Right lobe of liver (tissue), 6 donors: ENCODE measurements at regions not wholly inside any gene's neighbourhood (a gene's known extent, or its start where the extent isn't known, plus 50 kb on each side); places are given as distances from the start of the nearest gene placed in this dataset.

Experiments
- ATAC-seq, 4 donors: fragments of 200-7000 bp; cut with Tn5 transposase; one replicate each; pipeline ENCODE4 v1.9.1; 2020; ENCODE audit warnings: mild to moderate bottlenecking in 4 of 4, moderate library complexity in 4 of 4
- DNase-seq, 3 donors: peaks; one replicate each; pipeline ENCODE4 v3.0.0-alpha.2; 2020
- H3K27ac ChIP-seq, 3 donors: fragments of 200-600 bp; one replicate each; pipeline ENCODE4 v1.8.0; 2022
- H3K27me3 ChIP-seq, 2 donors: fragments of 200-600 bp; one replicate each; pipeline ENCODE4 v1.8.0; 2022
- H3K36me3 ChIP-seq, 4 donors: fragments of 200-600 bp; sonication (generic) in 1 of 4; one replicate each; pipeline versions ENCODE4 v1.5.1 to v1.8.0; 2017 to 2022; ENCODE audit warnings: control low read depth in 1 of 4
- H3K4me1 ChIP-seq, 4 donors: fragments of 200-600 bp; sonication (generic) in 1 of 4; one replicate each; pipeline versions ENCODE4 v1.5.1 to v1.8.0; 2017 to 2022; ENCODE audit warnings: control low read depth in 1 of 4
- H3K4me3 ChIP-seq, 3 donors: fragments of 200-600 bp; one replicate each; pipeline ENCODE4 v1.8.0; 2022
- H3K9me3 ChIP-seq, 4 donors: fragments of 200-600 bp; sonication (generic) in 1 of 4; one replicate each; pipeline versions ENCODE4 v1.5.1 to v1.8.0; 2017 to 2022; ENCODE audit warnings: control low read depth in 1 of 4
- CTCF ChIP-seq, 4 donors: fragments of 200-600 bp in 3 of 4; fragments of 450-650 bp in 1 of 4; IDR thresholded peaks; one replicate each; pipeline versions ENCODE4 v1.5.1 to v1.8.0; 2016 to 2022; ENCODE audit warnings: antibody characterized with exemption in 4 of 4, mild to moderate bottlenecking in 2 of 4
- POLR2A ChIP-seq: fragments of 450-650 bp; IDR thresholded peaks from one replicate; pipeline ENCODE4 v1.6.1; 2017; ENCODE audit warnings: antibody characterized with exemption, mild to moderate bottlenecking
- WGBS: methylation state at CpG from one replicate; pipeline ENCODE4 v1.1.6; 2018; ENCODE audit warnings: low coverage, low lambda C conversion rate; ENCODE audit not compliant: insufficient coverage; ENCODE audit errors: missing lambda C conversion rate; 5-methylcytosine and 5-hydroxymethylcytosine counted together
- intact Hi-C, 2 donors: fragments of 100-400 bp; cut with DNase I; formaldehyde crosslinking; loops; one replicate each; pipeline versions ENCODE4 v1.11.2 to v1.14.1; 2022
- donor health status: DM: no; HTN: yes; CAD: no.
- donor health status: DM: no; HTN: no; CAD: no.
- donor health status: DM: no; HTN: no; CAD: no.
- donor health status: DM: no; HTN: yes; CAD: no.
- donor health status: DM: no; HTN: yes; CAD: no.

GRCh38 chr9:118569148-118569547 lies 800.1 kb downstream of the BRINP1 start:
- ATAC-seq, result no peak
- WGBS, result 83% methylated on average over 3 of the region's 3 CpGs

GRCh38 chr9:118570066-118570465 lies 799.2 kb downstream of the BRINP1 start:
- no peak for ATAC-seq
- Histone ChIP-seq H3K36me3 (no peaks in the 10 kb centered on the region), H3K4me3 (no peak overlapping the region), H3K27me3 (no peaks in the 10 kb centered on the region), H3K4me1 (no peaks in the 10 kb centered on the region), H3K27ac (no peak overlapping the region), H3K9me3 (no peaks in the 10 kb centered on the region)
- 21% methylated on average over 3 of the region's 3 CpGs for WGBS
- TF ChIP-seq POLR2A, result no peak
- TF ChIP-seq CTCF (IDR thresholded peaks at IDR 0.05), result no peak
- intact Hi-C loops, result no loop called here
- no peak for DNase-seq

More at GRCh38 chr9:118569148-118569547, 800.1 kb downstream of the BRINP1 start:
- Histone ChIP-seq H3K4me1 (no peaks in the 10 kb centered on the region), H3K27me3 (peaks cover 0 to 3% of the 10 kb centered on the region in 2 donors), H3K36me3 (no peaks in the 10 kb centered on the region), H3K9me3 (no peaks in the 10 kb centered on the region), H3K4me3 (no peak overlapping the region), H3K27ac (no peak overlapping the region)
- DNase-seq, result no peak
- intact Hi-C loops, result no loop called here
- TF ChIP-seq CTCF (IDR thresholded peaks at IDR 0.05) (no peak), POLR2A (no peak)

- no peak for ATAC-seq
- no peak for DNase-seq
- Histone ChIP-seq H3K4me3 (no peak overlapping the region), H3K9me3 (no peaks in the 10 kb centered on the region), H3K4me1 (no peaks in the 10 kb centered on the region), H3K36me3 (no peaks in the 10 kb centered on the region), H3K27me3 (no peaks in the 10 kb centered on the region), H3K27ac (no peak overlapping the region)
- 35% methylated on average over 2 of the region's 2 CpGs for WGBS
- TF ChIP-seq CTCF (IDR thresholded peaks at IDR 0.05), result no peak
- no peak for TF ChIP-seq POLR2A
- intact Hi-C loops, result no loop called here
Measured at GRCh38 chr9:118575341-118576070, 793.7 kb downstream of the BRINP1 start.

GRCh38 chr9:118577121-118577520 lies 792.1 kb downstream of the BRINP1 start:
- TF ChIP-seq CTCF (IDR thresholded peaks at IDR 0.05), result no peak
- TF ChIP-seq POLR2A, result no peak
- intact Hi-C loops, result no loop called here
- H3K27me3 ChIP-seq, result no peaks in the 10 kb centered on the region
- no peaks in the 10 kb centered on the region for H3K9me3 ChIP-seq
- no peak for ATAC-seq
- no peak overlapping the region for H3K4me3 ChIP-seq
- no peak overlapping the region for H3K27ac ChIP-seq
- no peaks in the 10 kb centered on the region for H3K4me1 ChIP-seq
- no peaks in the 10 kb centered on the region for H3K36me3 ChIP-seq
- DNase-seq, result no peak
- 24% methylated on average over 1 of the region's 1 CpG for WGBS

- H3K9me3 ChIP-seq, result no peaks in the 10 kb centered on the region
- intact Hi-C loops, result no loop called here
- TF ChIP-seq POLR2A, result no peak
- no peak for TF ChIP-seq CTCF (IDR thresholded peaks at IDR 0.05)
- ATAC-seq, result no peak
- no peaks in the 10 kb centered on the region for H3K27me3 ChIP-seq
- H3K4me1 ChIP-seq, result no peaks in the 10 kb centered on the region
- no peak overlapping the region for H3K4me3 ChIP-seq
- no peak overlapping the region for H3K27ac ChIP-seq
- H3K36me3 ChIP-seq, result no peaks in the 10 kb centered on the region
- no peak for DNase-seq
Measured at GRCh38 chr9:118578467-118578866, 790.8 kb downstream of the BRINP1 start.
